ENCODE measurements at regions not wholly inside any gene's neighbourhood (a gene's known extent, or its start where the extent isn't known, plus 50 kb on each side); places are given as distances from the start of the nearest gene placed in this dataset.
A peak's percentile ranks its signal among the peaks of the same experiment; 100 is the strongest.
"Not testable (repeated sequence)": the region's sequence is repeated elsewhere in the genome, so short reads cannot be mapped to it uniquely, and the experiment has no call there.

DNA sequence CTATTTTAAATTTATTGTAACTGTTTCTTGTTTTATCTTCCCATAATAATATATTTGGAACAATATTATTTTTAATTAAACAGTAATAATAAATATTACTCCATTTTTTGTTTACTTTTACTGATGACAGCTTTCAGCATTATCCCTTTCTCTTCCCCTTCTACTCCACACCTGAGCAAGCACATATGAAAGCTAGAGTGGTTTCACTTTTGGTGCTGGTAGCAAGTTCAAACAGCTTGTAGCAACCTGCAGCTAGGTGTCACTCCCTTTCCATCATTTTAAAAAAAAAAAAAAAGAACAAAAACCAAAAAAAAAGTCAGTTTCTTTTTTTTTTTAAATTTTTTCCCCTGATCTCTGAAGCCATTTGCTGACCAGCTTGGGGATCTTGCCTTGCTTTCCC is 801.8 kb downstream of the CCDC85A start:
- DNase-seq (ENCODE audit: low spot score) = no peak

DNA sequence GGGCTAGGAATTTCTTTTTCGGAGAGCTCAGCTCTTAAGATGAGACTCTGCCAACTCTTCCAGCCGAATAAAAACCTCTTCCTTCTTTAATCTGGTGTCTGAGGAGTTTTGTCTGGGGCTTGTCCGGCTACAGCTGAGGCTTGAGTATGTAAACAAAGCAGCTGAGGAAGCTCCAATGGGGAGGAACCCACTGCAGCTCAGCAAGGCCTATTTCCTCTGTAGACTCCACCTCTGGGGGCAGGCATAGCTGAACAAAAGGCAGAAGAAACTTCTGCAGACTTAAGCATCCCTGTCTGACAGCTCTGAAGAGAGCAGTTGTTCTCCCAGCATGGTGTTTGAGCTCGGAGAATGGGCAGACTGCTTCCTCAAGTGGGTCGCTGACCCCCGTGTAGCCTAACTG is 838.7 kb downstream of the CCDC85A start:
- DNase-seq (ENCODE audit: low spot score) = no peak

DNA sequence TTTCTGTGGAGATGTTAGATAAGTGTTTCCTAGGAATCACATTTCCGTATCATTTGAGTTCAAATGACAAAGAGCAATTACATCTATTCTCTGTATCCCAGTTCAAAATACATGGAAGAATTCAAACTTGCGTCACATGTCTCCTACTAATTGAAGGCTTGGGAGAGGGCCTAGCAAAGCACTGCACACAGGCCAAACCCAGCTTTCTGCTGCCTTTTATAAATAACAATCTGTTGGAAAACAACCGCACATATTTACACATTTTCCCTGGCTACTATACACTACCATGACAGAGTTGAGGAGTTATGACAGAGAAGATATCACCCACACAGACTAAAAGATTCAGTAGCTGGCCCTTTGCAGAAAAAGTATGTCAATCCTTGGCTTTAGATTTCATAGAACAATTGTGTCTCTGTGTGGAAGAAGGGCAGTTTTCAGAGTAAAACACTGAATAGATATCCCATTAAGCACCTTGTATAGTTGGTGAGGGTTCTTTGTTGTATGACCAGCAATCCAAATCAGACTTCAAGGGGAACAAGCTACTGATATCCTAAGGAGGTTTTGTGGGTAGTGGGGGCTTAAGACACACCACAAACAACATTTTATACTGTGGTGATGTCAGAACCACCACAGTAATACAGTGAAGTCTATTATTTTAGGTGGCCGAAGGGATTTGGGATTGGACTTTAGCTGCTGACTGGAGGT is 861.3 kb downstream of the CCDC85A start:
- peak; percentile 67 for DNase-seq (ENCODE audit: low spot score)

DNA sequence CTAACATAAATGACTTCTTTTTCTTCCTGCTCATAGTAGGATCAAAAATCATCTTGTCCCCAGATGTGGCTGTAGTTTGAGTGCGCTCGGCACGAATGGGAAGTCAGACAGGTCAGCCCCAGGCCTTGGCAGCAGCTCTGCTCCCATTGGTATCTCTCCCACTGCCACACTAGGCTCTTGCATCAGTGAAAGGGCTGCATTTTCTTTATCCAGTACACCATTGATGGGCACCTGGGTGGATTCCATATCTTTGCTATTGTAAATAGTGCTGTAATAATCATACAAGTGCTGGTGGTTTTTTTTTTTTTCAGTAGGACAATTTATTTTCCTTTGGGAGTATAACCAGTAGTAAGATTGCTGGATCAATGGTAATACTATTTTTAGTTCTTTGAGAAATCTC is 865.5 kb downstream of the CCDC85A start:
- no peak for DNase-seq (ENCODE audit: low spot score)

DNA sequence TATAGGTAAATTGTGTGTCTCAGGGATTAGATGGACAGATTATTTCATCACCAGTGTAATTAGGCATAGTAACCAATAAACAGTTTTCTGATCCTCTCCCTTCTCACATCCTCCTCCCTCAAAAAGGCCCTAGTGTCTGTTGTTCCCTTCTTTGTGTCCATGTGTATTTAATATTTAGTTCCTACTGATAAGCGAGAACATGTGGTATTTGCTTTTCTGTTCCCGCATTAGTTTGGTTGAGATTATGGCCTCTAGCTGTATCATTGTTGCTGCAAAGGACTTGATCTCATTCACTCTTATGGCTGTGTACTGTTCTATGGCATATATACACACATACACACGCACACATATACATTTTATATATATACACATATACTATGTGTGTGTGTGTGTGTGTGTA is 866.2 kb downstream of the CCDC85A start:
- no peak for DNase-seq (ENCODE audit: low spot score)

DNA sequence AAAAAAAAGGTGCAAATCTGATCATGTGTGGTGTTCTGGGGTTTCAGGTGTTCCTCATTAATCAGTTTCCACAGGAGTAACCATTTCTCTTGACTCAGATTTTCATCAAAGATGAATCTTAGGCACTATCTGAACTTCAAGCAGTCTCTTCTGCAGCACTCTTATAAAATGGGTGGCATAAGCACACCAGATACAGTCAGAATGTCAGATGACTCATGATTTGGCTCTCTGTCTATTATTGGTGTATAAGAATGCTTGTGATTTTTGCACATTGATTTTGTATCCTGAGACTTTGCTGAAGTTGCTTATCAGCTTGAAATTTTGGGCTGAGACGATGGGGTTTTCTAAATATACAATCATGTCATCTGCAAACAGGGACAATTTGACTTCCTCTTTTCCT is 882.5 kb downstream of the CCDC85A start:
- DNase-seq (ENCODE audit: low spot score) = not testable (repeated sequence)

DNA sequence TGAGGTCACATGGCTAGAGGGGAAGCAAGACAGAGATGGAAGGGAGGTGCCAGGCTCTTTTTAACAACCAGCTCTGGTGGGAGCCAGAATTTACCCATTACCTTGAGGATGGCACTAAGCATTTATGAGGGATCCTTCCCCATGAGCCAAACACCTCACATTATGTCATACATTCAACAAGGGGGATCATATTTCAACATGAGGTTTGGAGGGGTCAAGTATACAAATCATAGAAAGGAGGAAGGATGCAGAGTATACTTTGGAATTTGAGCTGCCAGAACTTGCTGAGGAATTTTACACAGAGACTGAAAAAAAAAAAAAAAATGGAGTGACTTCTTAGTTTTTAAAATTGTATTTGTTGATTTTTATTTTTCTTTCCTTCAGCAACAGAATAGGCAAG is 891.4 kb downstream of the CCDC85A start:
- DNase-seq (ENCODE audit: low spot score) = no peak

DNA sequence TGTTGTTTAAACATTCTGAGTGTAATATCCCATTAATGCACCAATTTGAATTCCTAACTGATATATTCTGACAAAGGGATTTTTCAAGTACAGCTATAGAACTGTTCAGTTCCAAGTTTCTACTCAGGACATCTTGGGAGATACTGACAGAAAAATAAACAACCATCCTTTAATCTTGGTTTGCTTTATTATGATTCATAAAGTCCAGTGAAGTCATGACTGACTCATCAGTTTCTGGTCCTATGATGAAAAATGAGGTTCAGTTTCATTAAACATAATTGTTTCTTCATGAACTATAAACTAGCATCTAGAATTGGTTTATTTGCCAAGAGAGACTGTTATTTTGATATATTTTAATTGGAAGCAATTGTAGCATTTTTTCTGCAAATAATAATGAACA is 896.2 kb downstream of the CCDC85A start:
- DNase-seq (ENCODE audit: low spot score) = peak; percentile 36

DNA sequence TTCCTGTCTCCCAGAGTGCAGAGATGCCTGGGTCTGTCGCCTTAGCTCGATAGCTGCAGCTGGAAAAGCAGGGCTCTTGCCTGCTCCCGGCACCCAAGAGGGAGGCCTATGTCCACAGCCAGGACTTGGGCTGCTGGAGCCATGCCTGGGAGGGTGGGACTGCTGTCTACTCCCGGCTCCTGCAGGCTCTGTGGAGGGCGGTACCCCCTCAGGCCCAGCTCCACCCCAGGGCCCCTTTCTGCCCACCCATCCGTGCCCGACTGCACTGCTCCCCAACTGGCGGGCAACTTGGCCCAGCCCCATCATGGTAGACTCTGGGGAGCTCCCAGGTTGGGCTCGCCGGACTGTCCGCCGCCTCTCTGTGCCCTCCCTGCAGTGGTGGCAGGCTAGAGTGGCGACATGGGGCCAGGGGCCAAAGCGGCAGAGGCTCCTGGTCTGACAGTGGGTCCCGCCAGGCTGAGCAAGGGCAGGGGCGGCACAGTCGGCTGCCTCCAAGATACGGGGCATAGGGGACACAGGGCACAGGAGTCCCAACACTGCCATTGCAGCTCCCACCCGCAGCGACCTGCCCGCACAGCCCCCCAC is 901.0 kb downstream of the CCDC85A start:
- no peak for DNase-seq (ENCODE audit: low spot score)

DNA sequence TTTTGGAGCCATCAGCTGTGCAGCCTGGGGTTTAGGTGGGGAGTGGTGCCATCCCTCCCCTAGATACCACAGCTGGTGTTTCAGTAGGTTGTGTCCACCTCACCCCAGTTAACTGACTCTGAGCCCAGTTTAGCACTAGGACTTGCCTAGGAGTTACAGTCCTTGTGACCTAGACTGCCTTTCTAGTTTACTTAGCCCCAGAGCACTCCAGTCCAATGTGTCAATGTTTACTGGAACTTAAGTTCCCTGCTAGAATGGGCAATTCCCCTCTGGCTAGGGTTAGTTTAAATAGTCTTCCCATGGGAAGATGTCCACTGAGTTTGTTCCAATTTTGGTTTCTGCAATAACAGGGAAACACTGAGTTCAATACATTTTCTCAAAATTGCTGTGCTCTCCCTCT is 909.2 kb downstream of the CCDC85A start:
- no peak for DNase-seq (ENCODE audit: low spot score)

DNA sequence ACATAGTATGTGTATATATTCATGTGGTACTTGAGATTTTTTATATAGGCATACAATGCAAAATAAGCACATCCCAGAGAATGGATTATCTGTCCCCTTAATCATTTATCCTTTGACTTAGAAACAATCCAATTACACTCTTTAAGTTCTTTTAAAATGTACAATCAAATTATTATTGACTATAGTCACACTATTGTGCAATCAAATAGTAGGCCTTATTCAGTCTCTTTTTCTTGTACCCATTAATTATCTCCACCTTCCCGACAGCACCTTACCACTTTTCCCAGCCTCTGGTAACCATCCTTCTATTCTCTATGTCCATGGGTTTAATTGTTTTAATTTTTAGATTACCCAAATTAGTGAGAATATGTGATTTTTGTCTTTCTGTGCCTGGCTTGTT is 914.1 kb downstream of the CCDC85A start:
- DNase-seq (ENCODE audit: low spot score) = no peak

DNA sequence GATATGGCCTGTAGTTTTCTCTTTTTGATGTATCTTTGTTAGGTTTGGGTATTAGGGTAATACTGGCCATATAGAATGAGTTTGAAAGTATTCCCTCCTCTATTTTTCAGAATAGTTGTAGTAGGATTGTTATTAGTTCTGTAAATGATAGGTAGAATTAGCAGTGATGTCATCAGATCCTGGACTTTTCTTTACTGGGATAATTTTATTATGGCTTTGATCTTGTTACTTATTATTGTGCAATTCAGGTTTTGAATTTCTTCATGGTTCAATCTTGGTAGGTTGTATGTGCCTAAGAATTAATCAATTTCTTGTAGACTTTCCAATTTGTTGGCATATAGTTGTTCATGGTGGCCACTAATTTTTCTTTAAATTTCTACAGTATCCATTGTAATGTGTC is 916.6 kb downstream of the CCDC85A start:
- no peak for DNase-seq (ENCODE audit: low spot score)

DNA sequence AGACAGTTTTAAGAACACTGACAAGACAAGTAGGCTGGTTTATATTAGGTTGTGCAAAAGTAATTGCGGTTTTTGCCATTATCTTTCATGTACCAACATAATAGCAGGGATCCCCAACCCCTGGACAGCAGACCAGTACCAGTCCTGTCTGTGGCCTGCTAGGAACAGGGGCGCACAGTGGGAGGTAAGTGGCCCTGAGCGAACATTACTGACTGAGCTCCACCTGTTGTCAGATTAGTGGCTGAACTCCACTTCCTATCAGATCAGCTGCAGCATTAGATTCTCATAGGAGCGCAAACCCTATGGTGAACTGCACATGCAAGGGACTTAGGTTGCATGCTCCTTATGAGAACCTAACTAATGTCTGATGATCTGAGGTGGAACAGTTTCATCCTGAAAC is 921.9 kb downstream of the CCDC85A start:
- DNase-seq (ENCODE audit: low spot score) = no peak

DNA sequence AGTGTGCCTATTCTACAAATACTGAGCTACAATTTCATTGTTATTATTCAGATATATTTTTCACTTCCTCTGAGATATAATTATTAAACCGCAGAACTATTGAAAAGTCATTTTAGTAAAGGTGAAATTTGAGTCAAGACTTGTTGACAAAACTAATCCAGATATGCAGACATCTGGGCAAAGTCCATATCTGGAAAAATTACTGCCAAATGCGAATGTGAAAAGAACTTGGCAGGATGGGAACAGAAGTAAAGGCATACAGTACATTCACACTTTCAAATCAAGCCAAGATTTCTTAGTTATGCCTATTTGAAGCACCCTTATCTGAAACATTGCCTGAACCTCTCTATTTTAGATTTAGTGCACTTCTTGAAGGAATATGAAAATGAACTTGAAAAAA is 923.6 kb downstream of the CCDC85A start:
- no peak for DNase-seq (ENCODE audit: low spot score)

DNA sequence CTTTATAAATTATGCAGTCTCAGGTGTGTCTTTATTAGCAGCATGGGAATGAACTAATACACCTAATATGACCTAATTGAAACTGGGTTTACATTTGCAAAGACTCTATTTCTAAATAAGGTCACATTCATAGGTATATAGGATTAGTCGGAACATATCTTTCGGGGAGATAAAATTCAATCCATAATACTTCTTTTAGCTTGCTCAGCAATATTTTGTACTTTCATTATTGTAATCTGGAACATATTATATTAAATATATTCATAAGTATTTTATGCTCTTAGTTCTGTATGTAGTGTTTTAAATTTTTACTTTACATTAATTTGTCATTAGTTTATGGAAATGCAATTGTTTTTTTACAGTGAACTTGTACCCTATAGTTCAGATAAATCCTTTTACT is 927.7 kb downstream of the CCDC85A start:
- no peak for DNase-seq (ENCODE audit: low spot score)

DNA sequence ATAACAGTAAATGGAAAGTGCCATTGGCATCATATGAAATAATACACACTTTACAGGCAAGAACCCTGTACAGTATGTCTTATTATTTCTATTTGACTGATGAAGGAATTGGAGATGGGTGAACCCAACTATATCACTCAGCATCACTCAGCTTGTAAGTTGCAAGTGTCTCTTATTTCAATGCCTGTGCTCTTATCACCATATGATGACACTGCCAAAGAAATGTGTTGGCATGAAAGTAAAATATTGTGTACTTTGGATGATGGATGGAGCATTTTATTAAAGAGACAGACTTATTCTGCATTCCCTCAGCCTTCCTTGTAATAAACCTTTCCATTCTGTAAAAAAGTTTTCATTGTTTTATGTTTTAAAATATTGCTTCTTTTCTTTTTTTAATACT is 927.5 kb upstream of the VRK2 start:
- DNase-seq (ENCODE audit: low spot score) = no peak

DNA sequence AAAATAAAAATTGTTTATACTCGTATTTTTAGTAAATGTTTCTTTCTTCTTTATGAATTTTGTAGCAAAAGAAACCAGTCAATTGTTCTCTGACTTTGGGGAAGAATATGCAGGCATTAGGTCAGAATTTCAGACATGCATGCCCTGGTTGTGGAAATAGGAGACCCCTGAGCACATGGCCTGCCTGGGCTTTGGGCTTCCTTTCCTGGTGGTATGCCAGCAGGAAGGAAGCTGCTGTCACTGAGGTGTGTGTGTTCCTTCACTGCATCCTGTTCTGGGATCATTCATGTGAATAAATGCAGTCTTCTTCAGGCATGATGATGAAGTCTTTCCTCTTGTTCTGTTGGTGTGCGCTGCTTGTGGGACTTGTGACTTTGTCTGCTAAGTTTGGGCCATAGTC is 920.2 kb upstream of the VRK2 start:
- no peak for DNase-seq (ENCODE audit: low spot score)

DNA sequence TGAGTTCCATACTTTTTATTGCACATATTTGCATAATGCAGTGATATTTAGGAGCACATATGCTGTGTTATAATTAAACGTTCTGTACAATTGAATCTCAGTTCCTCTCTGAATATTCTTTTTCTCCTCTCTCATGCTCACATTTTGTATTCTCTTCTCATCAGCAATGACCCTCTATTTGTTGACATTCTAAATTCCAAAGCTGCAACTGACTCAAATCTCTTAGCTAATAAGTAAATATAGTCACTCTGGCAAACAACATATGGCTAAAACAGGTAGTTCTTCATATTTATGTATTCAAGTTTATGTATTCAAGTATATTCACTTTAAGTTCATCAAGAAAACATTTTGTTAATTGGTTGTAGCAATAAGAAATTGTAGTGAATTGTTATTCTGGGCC is 907.4 kb upstream of the VRK2 start:
- no peak for DNase-seq (ENCODE audit: low spot score)

DNA sequence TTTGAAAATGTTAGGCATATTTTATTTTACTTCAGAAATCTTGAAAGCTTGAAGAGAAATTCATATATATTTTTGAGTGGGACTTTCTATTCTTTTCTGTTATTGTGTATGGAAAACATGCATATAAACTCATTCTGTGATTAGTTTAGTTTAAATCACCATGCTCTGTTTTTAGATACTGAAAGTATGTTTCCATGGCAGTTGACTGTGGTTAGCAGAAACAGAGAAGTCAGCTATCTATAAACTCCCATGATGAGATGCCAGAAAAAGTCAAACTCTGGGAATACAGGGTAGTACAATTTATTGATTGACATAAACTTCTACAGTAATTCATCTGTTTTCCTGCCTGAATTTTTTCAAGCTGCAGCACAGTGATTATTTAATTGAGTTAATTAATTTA is 905.3 kb upstream of the VRK2 start:
- DNase-seq (ENCODE audit: low spot score) = no peak

DNA sequence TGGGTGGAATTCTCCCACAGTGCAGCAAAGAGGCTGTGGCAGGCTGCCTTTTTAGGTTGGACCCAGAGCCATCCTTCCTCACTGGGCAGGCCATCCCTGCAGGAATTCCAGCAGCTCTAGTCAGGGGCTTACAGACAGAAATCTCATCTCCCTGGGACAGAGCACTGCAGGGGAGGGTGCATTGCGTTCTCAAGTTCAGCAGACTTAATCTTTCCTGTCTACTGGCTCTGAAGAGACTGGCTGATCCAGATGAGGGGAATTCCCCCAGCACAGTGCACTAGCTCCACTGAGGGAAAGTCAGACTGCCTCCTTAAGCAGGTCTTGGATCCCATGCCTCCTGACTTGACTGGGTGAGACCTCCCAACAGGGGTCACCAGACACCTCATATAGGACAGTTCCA is 899.7 kb upstream of the VRK2 start:
- DNase-seq (ENCODE audit: low spot score) = no peak

DNA sequence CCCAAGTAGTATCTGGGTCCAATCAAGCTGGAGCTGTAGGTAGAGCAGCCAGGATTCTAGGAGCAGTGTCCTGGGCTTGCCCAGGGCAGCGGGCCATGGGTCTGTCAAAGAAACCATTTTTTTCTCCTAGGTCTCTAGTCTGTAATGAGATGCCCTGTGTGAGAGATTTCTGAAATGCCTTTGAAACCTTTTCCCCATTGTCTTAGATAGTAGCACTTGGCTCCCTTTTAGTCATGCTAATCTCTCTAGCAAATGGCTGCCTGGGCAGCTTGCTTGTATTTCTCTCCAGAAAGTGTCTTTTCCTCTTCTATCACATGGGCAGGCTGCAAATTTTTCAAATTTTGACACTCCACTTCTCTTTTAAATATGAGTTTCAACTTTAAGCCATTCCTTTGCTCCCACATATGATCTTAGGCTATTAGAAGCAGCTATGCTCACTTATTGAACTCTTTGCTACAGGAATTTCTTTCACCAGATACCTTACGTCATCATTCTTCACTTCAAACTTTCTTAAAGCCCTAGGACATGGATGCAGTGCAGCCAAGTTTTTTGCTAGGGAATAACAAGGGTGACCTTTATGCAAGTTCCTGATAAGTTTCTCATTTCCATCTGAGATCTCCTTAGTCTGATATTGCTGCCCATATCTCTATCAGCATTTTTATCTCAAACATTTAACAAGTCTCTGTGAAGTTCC is 890.2 kb upstream of the VRK2 start:
- DNase-seq (ENCODE audit: low spot score) = no peak

DNA sequence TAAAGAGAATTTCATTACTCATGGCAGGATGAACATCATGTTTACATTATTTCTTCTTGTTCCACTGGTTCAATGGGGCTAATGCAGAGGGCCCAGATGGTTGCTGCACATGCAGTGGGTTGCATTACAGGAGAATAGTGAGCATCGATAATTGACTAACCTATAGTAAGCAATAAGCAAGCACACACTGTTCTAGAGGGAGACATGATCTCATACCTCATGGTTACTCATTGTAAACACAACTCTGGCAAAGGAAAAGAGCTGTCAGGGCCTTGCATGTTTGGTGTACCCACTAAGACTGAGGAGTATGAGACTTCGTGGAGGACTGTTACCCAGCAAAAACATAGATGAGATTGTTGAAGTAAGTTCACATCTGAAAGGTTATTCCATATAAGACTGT is 885.6 kb upstream of the VRK2 start:
- DNase-seq (ENCODE audit: low spot score) = no peak

DNA sequence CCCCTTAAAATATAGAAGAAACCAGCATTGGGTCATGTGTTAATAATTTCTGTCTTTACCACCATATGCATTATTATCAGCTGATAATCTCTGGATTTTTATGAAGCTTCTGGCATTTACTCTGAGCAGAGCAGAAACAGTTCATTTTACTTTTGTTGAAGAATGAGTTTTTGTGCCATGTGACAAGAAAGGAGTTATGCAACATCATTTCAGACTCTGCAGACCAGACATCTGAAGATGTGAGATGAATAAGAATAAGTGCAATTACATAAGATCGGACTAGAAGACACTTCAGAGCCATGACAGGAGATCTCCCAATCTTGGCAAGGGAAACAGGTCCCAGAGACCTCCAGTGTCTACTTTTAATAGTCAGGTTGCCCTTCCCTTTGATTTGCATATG is 869.4 kb upstream of the VRK2 start:
- DNase-seq (ENCODE audit: low spot score) = no peak

DNA sequence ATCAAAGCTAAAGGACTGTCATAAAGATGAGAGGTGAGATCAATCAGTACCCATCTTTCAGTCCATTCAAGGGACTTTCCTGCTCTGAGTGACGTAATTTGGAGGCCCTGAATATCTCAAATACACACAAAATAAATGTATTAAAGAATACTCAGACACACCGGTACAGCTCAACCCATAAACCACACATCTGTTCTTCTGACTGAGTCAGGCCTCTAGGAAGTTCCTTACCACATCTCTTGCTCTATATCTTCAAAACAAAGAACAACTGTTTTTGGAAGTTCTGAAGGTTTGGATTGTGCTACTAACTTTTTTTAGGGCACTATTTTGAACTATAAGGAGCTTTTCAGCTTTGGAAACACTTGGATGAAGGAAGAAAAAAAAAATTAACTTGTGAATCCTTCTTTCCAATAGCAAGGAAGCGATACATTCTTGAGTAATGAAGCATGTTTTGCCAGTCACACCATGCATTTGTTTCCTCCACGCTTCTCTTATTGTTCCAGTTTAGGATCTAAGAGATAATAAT is 866.5 kb upstream of the VRK2 start:
- peak; percentile 41 for DNase-seq (ENCODE audit: low spot score)

Data from COLO829 (cell line).